Right atrium auricular region (tissue), 2 donors: ENCODE measurements at regions not wholly inside any gene's neighbourhood (a gene's known extent, or its start where the extent isn't known, plus 50 kb on each side); places are given as distances from the start of the nearest gene placed in this dataset.

Experiments
- DNase-seq: peaks from one replicate; pipeline ENCODE4 v3.0.0-alpha.2; 2019; ENCODE audit warnings: low spot score
- H3K27ac ChIP-seq, 2 donors: fragments of 200-600 bp; sonication (generic); 1 replicate in 1 of 2; 2 replicates in 1 of 2; pipeline ENCODE4 v1.5.1; 2016 to 2019
- H3K27me3 ChIP-seq, 2 donors: fragments of 200-600 bp; sonication (generic); one replicate each; pipeline versions ENCODE4 v1.5.1 to v1.6.0; 2017 to 2019
- H3K36me3 ChIP-seq: fragments of 200-600 bp; sonication (generic); one replicate; pipeline ENCODE4 v1.5.1; 2016
- H3K4me1 ChIP-seq, 2 donors: fragments of 200-600 bp; sonication (generic); one replicate each; pipeline versions ENCODE4 v1.5.1 to v1.6.0; 2017 to 2019
- H3K4me3 ChIP-seq, 2 donors: fragments of 200-600 bp; sonication (generic); 1 replicate in 1 of 2; 2 replicates in 1 of 2; pipeline ENCODE4 v1.5.1; 2017 to 2019; ENCODE audit warnings: mild to moderate bottlenecking in 1 of 2, moderate library complexity in 1 of 2
- H3K9me3 ChIP-seq, 2 donors: fragments of 200-600 bp; sonication (generic); one replicate each; pipeline ENCODE4 v1.5.1; 2019
- CTCF ChIP-seq, 2 donors: fragments of 200-600 bp; sonication (generic); IDR thresholded peaks; one replicate each; pipeline ENCODE4 v1.5.1; 2019; ENCODE audit warnings: antibody characterized with exemption in 2 of 2

- Histone ChIP-seq H3K27ac (no peak overlapping the region), H3K4me1 (no peaks in the 10 kb centered on the region), H3K36me3 (no peaks in the 10 kb centered on the region), H3K27me3 (no peaks in the 10 kb centered on the region), H3K4me3 (no peak overlapping the region), H3K9me3 (peaks cover 0 to 9% of the 10 kb centered on the region in 2 donors)
- no peak for DNase-seq
- TF ChIP-seq CTCF (IDR thresholded peaks at IDR 0.05): no peak
Observed at GRCh38 chr4:38357546-38357945, 306.5 kb upstream of the KLF3 start.

GRCh38 chr4:38359113-38359512 lies 304.9 kb upstream of the KLF3 start:
- H3K36me3 ChIP-seq: no peaks in the 10 kb centered on the region
- H3K27ac ChIP-seq: no peak overlapping the region
- H3K4me3 ChIP-seq: no peak overlapping the region
- DNase-seq: no peak
- H3K9me3 ChIP-seq: peaks cover 0 to 7% of the 10 kb centered on the region in 2 donors
- no peaks in the 10 kb centered on the region for H3K4me1 ChIP-seq
- H3K27me3 ChIP-seq: no peaks in the 10 kb centered on the region
- TF ChIP-seq CTCF (IDR thresholded peaks at IDR 0.05): no peak

- Histone ChIP-seq H3K27ac (no peak overlapping the region), H3K36me3 (no peaks in the 10 kb centered on the region), H3K4me3 (no peak overlapping the region), H3K9me3 (no peaks in the 10 kb centered on the region), H3K4me1 (no peaks in the 10 kb centered on the region), H3K27me3 (no peaks in the 10 kb centered on the region)
- no peak for TF ChIP-seq CTCF (IDR thresholded peaks at IDR 0.05)
- DNase-seq: no peak
Observed at GRCh38 chr4:38360201-38360600, 303.8 kb upstream of the KLF3 start.

GRCh38 chr4:38364383-38364963 lies 299.5 kb upstream of the KLF3 start:
- no peaks in the 10 kb centered on the region for H3K36me3 ChIP-seq
- TF ChIP-seq CTCF (IDR thresholded peaks at IDR 0.05): no peak
- peaks cover 0 to 24% of the 10 kb centered on the region in 2 donors for H3K4me1 ChIP-seq
- no peak for DNase-seq
- no peaks in the 10 kb centered on the region for H3K9me3 ChIP-seq
- no peak overlapping the region for H3K4me3 ChIP-seq
- no peaks in the 10 kb centered on the region for H3K27me3 ChIP-seq
- H3K27ac ChIP-seq: no peak overlapping the region

- no peak for TF ChIP-seq CTCF (IDR thresholded peaks at IDR 0.05)
- Histone ChIP-seq H3K36me3 (no peaks in the 10 kb centered on the region), H3K27me3 (no peaks in the 10 kb centered on the region), H3K4me1 (peaks cover 0 to 24% of the 10 kb centered on the region in 2 donors), H3K9me3 (no peaks in the 10 kb centered on the region), H3K27ac (peak overlapping the region; percentile 14 to 46), H3K4me3 (no peak overlapping the region)
- DNase-seq: no peak
Observed at GRCh38 chr4:38365261-38365660, 298.7 kb upstream of the KLF3 start.

- no peak overlapping the region for H3K4me3 ChIP-seq
- DNase-seq: no peak
Observed at GRCh38 chr4:38365748-38366310, 298.2 kb upstream of the KLF3 start.

More at GRCh38 chr4:38365748-38366310, 298.2 kb upstream of the KLF3 start:
- no peaks in the 10 kb centered on the region for H3K36me3 ChIP-seq
- H3K27me3 ChIP-seq: no peaks in the 10 kb centered on the region
- H3K27ac ChIP-seq: peak overlapping the region; percentile 14 to 46
- no peaks in the 10 kb centered on the region for H3K9me3 ChIP-seq
- H3K4me1 ChIP-seq: peaks cover 0 to 24% of the 10 kb centered on the region in 2 donors
- TF ChIP-seq CTCF (IDR thresholded peaks at IDR 0.05): no peak
